MCF 10A (cell line): ENCODE measurements at regions not wholly inside any gene's neighbourhood (a gene's known extent, or its start where the extent isn't known, plus 50 kb on each side); places are given as distances from the start of the nearest gene placed in this dataset.
"Not testable (repeated sequence)": the region's sequence is repeated elsewhere in the genome, so short reads cannot be mapped to it uniquely, and the experiment has no call there.

ENCODE experiments used
- BruUV-seq: library from RNA; stranded (reverse); fragments of 400-500 nt; replicated peaks from 2 replicates; lab custom pipeline; 2021; lab: Mats Ljungman, UMichigan
- CTCF ChIA-PET: fragments of 300-600 bp; sonication (Branson Sonifier 250); formaldehyde crosslinking; extraction: SDS; loops from one replicate; lab custom pipeline; 2021; ENCODE audit warnings: antibody characterized with exemption, inconsistent platforms; lab: Yijun Ruan, JAX
- POLR2A ChIA-PET: fragments of 300-600, 350-650 bp; sonication (Branson Sonifier 250); formaldehyde crosslinking; extraction: SDS; loops from one replicate; lab custom pipeline; 2020; ENCODE audit warnings: antibody characterized with exemption, inconsistent platforms; lab: Yijun Ruan, JAX
- DNase-seq: peaks from one replicate; pipeline ENCODE4 v3.0.0-alpha.2; 2018; ENCODE audit not compliant: unreplicated experiment
- H3K27ac Mint-ChIP-seq: one replicate; pipeline ENCODE4 v1.8.0; 2022; ENCODE audit warnings: mild to moderate bottlenecking, low read depth, mixed read lengths; ENCODE audit not compliant: unreplicated experiment
- H3K27me3 Mint-ChIP-seq: one replicate; pipeline ENCODE4 v1.8.0; 2022; ENCODE audit warnings: mixed read lengths; ENCODE audit not compliant: insufficient read depth, unreplicated experiment
- H3K36me3 Mint-ChIP-seq: one replicate; pipeline ENCODE4 v1.8.0; 2022; ENCODE audit warnings: mild to moderate bottlenecking, moderate library complexity, mixed read lengths; ENCODE audit not compliant: insufficient read depth, unreplicated experiment
- H3K4me1 Mint-ChIP-seq: one replicate; pipeline ENCODE4 v1.8.0; 2022; ENCODE audit warnings: mixed read lengths; ENCODE audit not compliant: insufficient read depth, unreplicated experiment
- H3K4me3 Mint-ChIP-seq: one replicate; pipeline ENCODE4 v1.8.0; 2022; ENCODE audit warnings: mild to moderate bottlenecking, moderate library complexity, mixed read lengths; ENCODE audit not compliant: unreplicated experiment
- H3K9me3 Mint-ChIP-seq: one replicate; pipeline ENCODE4 v1.8.0; 2022; ENCODE audit warnings: mixed read lengths; ENCODE audit not compliant: unreplicated experiment
- CTCF ChIP-seq: fragments of 200-600 bp; IDR thresholded peaks from one replicate; pipeline ENCODE4 v1.8.0; 2022; ENCODE audit warnings: antibody characterized with exemption, mild to moderate bottlenecking; ENCODE audit not compliant: unreplicated experiment
- intact Hi-C: fragments of 100-400 bp; cut with micrococcal nuclease; formaldehyde crosslinking; loops from 2 replicates; pipeline ENCODE4 v1.14.1; 2022

DNA sequence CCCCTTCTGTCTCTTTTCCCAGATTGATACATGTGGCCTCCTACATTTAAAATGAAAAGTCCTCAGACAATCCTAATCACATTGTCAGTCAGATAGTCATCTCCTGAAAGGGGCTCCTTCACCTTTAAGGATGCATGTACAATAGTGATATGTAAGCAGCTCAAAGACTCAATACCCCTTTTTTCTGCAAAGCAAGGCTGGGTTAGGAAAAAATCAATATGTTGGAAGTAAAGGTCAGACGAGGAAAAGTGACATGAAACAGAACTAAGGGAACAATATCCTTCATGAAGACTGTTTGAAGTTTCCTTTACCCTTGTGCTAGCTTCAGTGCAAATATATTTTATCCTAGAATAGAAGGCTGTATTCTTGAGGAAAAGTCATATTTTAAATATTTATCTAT is 539.3 kb downstream of the NR2F2 start:
- ChIA-PET POLR2A (no interaction called here), CTCF (interaction anchor here (0.7 to 0.9 kb wide), 2 partner anchors 24 to 376 kb away, joined by 3 to 4 read pairs; no protein-coding TSS in a partner anchor)
- intact Hi-C loops = no loop called here
- no peak overlapping the region for H3K4me3 Mint-ChIP-seq
- BruUV-seq = no TSS peak
- peaks cover 9% of the 10 kb centered on the region for H3K4me1 Mint-ChIP-seq
- no peaks in the 10 kb centered on the region for H3K9me3 Mint-ChIP-seq
- TF ChIP-seq CTCF = no peak
- no peaks in the 10 kb centered on the region for H3K27me3 Mint-ChIP-seq
- no peak for DNase-seq
- no peaks in the 10 kb centered on the region for H3K36me3 Mint-ChIP-seq
- H3K27ac Mint-ChIP-seq = no peak overlapping the region

GRCh38 chr15:96870580-96870979 is 540.1 kb downstream of the NR2F2 start:
- ChIA-PET CTCF (interaction anchor here (0.7 kb wide), 2 partner anchors 23 to 376 kb away, joined by 3 to 4 read pairs; no protein-coding TSS in a partner anchor), POLR2A (no interaction called here)
- H3K27me3 Mint-ChIP-seq = peaks cover 2% of the 10 kb centered on the region
- no peaks in the 10 kb centered on the region for H3K36me3 Mint-ChIP-seq
- H3K9me3 Mint-ChIP-seq = no peaks in the 10 kb centered on the region
- intact Hi-C loops = no loop called here
- H3K27ac Mint-ChIP-seq = no peak overlapping the region
- no peak for DNase-seq
- H3K4me3 Mint-ChIP-seq = no peak overlapping the region
- no TSS peak for BruUV-seq
- no peak for TF ChIP-seq CTCF
- peaks cover 9% of the 10 kb centered on the region for H3K4me1 Mint-ChIP-seq

DNA sequence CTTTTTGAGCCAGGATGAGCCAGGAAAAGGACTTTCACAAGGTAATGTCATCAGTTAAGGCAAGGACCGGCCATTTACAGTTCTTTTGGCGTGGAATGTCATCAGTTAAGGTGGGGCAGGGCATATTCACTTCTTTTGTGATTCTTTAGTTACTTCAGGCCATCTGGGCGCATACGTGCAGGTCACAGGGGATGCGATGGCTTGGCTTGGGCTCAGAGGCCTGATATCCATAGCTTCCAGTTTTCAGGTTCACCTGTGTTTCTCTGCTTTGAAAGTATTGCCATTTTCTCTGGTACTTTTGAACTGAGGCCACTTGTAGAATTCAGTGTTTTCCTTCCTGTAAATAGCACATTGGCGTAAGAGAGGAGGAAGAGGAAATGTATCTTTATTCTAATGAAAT is 546.9 kb downstream of the NR2F2 start:
- H3K36me3 Mint-ChIP-seq, intact Hi-C loops, H3K27ac Mint-ChIP-seq, H3K4me1 Mint-ChIP-seq, DNase-seq, H3K4me3 Mint-ChIP-seq, POLR2A ChIA-PET, H3K9me3 Mint-ChIP-seq, BruUV-seq: not testable (repeated sequence)
- H3K27me3 Mint-ChIP-seq = peaks cover 13% of the 10 kb centered on the region
- CTCF ChIA-PET = interaction anchor here (0.8 kb wide), 1 partner anchor 15 kb away, joined by 3 read pairs; no protein-coding TSS in a partner anchor

- Mint-ChIP-seq H3K4me1 (no peaks in the 10 kb centered on the region), H3K27ac (no peak overlapping the region), H3K9me3 (no peaks in the 10 kb centered on the region), H3K36me3 (no peaks in the 10 kb centered on the region), H3K27me3 (peaks cover 13% of the 10 kb centered on the region), H3K4me3 (no peak overlapping the region)
- POLR2A ChIA-PET = no interaction called here
- intact Hi-C loops = no loop called here
- no peak for DNase-seq
- no peak for TF ChIP-seq CTCF
- no TSS peak for BruUV-seq
- CTCF ChIA-PET = interaction anchor here (0.8 kb wide), 1 partner anchor 14 kb away, joined by 3 read pairs; no protein-coding TSS in a partner anchor
These were observed 547.6 kb downstream of the NR2F2 start for GRCh38 chr15:96878129-96878528.
